Mammary epithelial cell (primary cell): ENCODE measurements at regions not wholly inside any gene's neighbourhood (a gene's known extent, or its start where the extent isn't known, plus 50 kb on each side); places are given as distances from the start of the nearest gene placed in this dataset.
"Not testable (repeated sequence)": the region's sequence is repeated elsewhere in the genome, so short reads cannot be mapped to it uniquely, and the experiment has no call there.

Source experiments
- EZH2 ChIP-seq: IDR thresholded peaks from 2 replicates; pipeline ENCODE4 v1.6.1; 2012; ENCODE audit warnings: low read length, inconsistent platforms, borderline replicate concordance
- TF ChIP-seq, protein P1 (sequence below), 2 donors: IDR thresholded peaks in 1 of 2; conservative IDR thresholded peaks in 1 of 2; 2 replicates each; pipeline ENCODE4 v1.5.1; 2011 to 2012; ENCODE audit warnings: inconsistent platforms in 2 of 2, low read length in 2 of 2, mild to moderate bottlenecking in 2 of 2, control low read depth in 1 of 2, low read depth in 1 of 2; ENCODE audit not compliant: insufficient read depth in 1 of 2; ENCODE audit errors: extremely low read depth in 1 of 2

DNA sequence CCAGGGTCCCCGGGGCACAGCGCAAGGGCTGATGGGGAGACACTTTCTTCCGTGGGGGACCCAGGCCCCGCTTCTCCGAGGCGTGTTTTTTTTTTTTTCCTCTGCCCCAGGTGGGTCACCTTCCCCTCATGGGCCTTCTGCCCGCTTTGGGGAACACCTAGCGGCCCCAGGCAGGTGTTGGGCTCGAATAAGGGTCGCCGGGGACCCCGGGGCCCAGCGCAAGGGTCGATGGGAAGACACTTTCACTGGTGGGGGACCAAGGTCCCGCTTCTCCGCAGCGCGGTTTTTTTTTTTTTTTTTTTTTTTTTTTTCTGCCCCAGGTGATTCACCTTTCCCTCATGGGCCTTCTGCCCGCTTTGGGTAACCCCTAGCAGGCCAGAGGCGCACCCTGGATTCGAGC, 193.8 kb downstream of the POTEG start:
- TF ChIP-seq, protein P1, sequence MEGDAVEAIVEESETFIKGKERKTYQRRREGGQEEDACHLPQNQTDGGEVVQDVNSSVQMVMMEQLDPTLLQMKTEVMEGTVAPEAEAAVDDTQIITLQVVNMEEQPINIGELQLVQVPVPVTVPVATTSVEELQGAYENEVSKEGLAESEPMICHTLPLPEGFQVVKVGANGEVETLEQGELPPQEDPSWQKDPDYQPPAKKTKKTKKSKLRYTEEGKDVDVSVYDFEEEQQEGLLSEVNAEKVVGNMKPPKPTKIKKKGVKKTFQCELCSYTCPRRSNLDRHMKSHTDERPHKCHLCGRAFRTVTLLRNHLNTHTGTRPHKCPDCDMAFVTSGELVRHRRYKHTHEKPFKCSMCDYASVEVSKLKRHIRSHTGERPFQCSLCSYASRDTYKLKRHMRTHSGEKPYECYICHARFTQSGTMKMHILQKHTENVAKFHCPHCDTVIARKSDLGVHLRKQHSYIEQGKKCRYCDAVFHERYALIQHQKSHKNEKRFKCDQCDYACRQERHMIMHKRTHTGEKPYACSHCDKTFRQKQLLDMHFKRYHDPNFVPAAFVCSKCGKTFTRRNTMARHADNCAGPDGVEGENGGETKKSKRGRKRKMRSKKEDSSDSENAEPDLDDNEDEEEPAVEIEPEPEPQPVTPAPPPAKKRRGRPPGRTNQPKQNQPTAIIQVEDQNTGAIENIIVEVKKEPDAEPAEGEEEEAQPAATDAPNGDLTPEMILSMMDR (conservative IDR thresholded peaks at IDR 0.05 in 1 of 2, IDR thresholded peaks at IDR 0.05 in 1 of 2; ENCODE audit: extremely low read depth in 1 of 2, insufficient read depth in 1 of 2, low read depth in 1 of 2, low read length in 2 of 2): not testable (repeated sequence)
- not testable (repeated sequence) for TF ChIP-seq EZH2
